ENCODE measurements at regions not wholly inside any gene's neighbourhood (a gene's known extent, or its start where the extent isn't known, plus 50 kb on each side); places are given as distances from the start of the nearest gene placed in this dataset.

DNA sequence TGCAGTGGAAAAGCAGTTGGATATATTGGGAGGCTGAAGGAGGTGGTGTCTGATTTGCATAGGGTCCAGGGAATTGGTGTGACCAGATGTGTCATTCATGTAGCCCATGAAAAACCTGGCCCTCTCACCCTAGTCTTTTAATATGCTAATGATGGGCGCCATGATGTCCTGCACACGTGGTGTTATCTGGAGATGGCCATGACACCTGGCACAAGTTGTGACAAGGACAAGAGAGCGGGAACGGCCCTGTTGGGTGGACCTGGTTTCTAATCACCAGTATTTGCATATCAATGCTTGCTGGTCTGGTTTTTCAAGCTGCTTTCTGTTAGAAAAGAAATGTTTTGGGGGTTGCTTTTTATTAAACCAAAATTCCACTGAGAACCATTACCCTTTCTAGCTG lies 87.4 kb downstream of the ZXDA start:
- TF ChIP-seq, protein P1, sequence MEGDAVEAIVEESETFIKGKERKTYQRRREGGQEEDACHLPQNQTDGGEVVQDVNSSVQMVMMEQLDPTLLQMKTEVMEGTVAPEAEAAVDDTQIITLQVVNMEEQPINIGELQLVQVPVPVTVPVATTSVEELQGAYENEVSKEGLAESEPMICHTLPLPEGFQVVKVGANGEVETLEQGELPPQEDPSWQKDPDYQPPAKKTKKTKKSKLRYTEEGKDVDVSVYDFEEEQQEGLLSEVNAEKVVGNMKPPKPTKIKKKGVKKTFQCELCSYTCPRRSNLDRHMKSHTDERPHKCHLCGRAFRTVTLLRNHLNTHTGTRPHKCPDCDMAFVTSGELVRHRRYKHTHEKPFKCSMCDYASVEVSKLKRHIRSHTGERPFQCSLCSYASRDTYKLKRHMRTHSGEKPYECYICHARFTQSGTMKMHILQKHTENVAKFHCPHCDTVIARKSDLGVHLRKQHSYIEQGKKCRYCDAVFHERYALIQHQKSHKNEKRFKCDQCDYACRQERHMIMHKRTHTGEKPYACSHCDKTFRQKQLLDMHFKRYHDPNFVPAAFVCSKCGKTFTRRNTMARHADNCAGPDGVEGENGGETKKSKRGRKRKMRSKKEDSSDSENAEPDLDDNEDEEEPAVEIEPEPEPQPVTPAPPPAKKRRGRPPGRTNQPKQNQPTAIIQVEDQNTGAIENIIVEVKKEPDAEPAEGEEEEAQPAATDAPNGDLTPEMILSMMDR (conservative IDR thresholded peaks at IDR 0.05): no peak
- no peak for TF ChIP-seq EZH2 (IDR thresholded peaks at IDR 0.05; ENCODE audit: low read depth)

Data from PC-9 (cell line).